Endothelial cell of umbilical vein (primary cell): ENCODE measurements at regions not wholly inside any gene's neighbourhood (a gene's known extent, or its start where the extent isn't known, plus 50 kb on each side); places are given as distances from the start of the nearest gene placed in this dataset.

ENCODE experiments used
- BruUV-seq: library from RNA; stranded (reverse); fragments of 400-500 nt; replicated peaks from 2 replicates; lab custom pipeline; 2021; lab: Mats Ljungman, UMichigan
- CTCF ChIA-PET: fragments of 300-600, 350-600 bp; sonication (Branson Sonifier 250); formaldehyde crosslinking; loops from one replicate; lab custom pipeline; 2021; ENCODE audit warnings: antibody characterized with exemption, inconsistent platforms; lab: Charles Lee
- POLR2A ChIA-PET: fragments of 300-600, 350-600 bp; sonication (Branson Sonifier 250); formaldehyde crosslinking; loops from one replicate; lab custom pipeline; 2021; ENCODE audit warnings: antibody characterized with exemption, inconsistent platforms; lab: Charles Lee
- DNase-seq: peaks from one replicate; pipeline ENCODE4 v3.0.0-alpha.2; 2011; ENCODE audit warnings: low read depth, low spot score
- FAIRE-seq: peaks from 2 replicates; lab custom pipeline; 2011; peaks lifted over from hg19 to GRCh38; lab: Jason Lieb, UNC
- H2AFZ ChIP-seq: 2 replicates; pipeline ENCODE4 v1.6.0; 2012; ENCODE audit warnings: low read depth, low read length, control low read depth, inconsistent platforms
- H3K27ac ChIP-seq: 2 replicates; pipeline ENCODE4 v1.5.1; 2011; ENCODE audit warnings: low read depth, mild to moderate bottlenecking, control low read depth, low read length, moderate library complexity; ENCODE audit not compliant: insufficient read depth
- H3K27me3 ChIP-seq, 2 experiments: 2 replicates each; pipeline versions ENCODE4 v1.6.0 to v1.6.1; 2011; ENCODE audit warnings: low read length in 2 of 2, mixed read lengths in 1 of 2; ENCODE audit not compliant: control insufficient read depth in 2 of 2, insufficient read depth in 2 of 2
- H3K36me3 ChIP-seq, 2 experiments: 2 replicates in 1 of 2; 3 replicates in 1 of 2; pipeline ENCODE4 v1.5.1; 2011; ENCODE audit warnings: low read length in 2 of 2, mild to moderate bottlenecking in 1 of 2, moderate library complexity in 1 of 2; ENCODE audit not compliant: control insufficient read depth in 2 of 2, insufficient read depth in 2 of 2; ENCODE audit errors: extremely low read depth in 1 of 2
- H3K4me1 ChIP-seq: 3 replicates; pipeline ENCODE4 v1.5.1; 2011; ENCODE audit warnings: mild to moderate bottlenecking, low read length; ENCODE audit not compliant: control insufficient read depth, insufficient read depth; ENCODE audit errors: extremely low read depth
- H3K4me2 ChIP-seq: 2 replicates; pipeline ENCODE4 v1.6.1; 2011; ENCODE audit warnings: low read length, control low read depth, mixed read lengths; ENCODE audit not compliant: insufficient read depth
- H3K4me3 ChIP-seq, 3 experiments: fragments of 200-600 bp in 1 of 3; sonication (generic), shearing (Covaris generic) in 1 of 3; replicated peaks in 1 of 3; 2 replicates each; pipeline ENCODE4 v1.5.1; 2011 to 2016; ENCODE audit warnings: control low read depth in 3 of 3, low read length in 3 of 3, mild to moderate bottlenecking in 2 of 3, inconsistent platforms in 1 of 3, low read depth in 1 of 3, moderate library complexity in 1 of 3; ENCODE audit not compliant: insufficient read depth in 1 of 3
- H3K79me2 ChIP-seq: 2 replicates; pipeline ENCODE4 v1.6.0; 2012; ENCODE audit warnings: low read length, inconsistent platforms; ENCODE audit not compliant: control insufficient read depth, insufficient read depth
- H3K9ac ChIP-seq: replicated peaks from 2 replicates; pipeline ENCODE3; 2011; ENCODE audit warnings: low read length, control low read depth; ENCODE audit not compliant: insufficient read depth; ENCODE audit errors: extremely low read depth
- H3K9me1 ChIP-seq: replicated peaks from 3 replicates; pipeline ENCODE4 v1.6.0; 2011; ENCODE audit warnings: mild to moderate bottlenecking, low read length; ENCODE audit not compliant: control insufficient read depth, insufficient read depth; ENCODE audit errors: extremely low read depth
- H3K9me3 ChIP-seq: replicated peaks from 2 replicates; pipeline ENCODE4 v1.5.1; 2012; ENCODE audit warnings: low read length, inconsistent platforms; ENCODE audit not compliant: control insufficient read depth, insufficient read depth
- H4K20me1 ChIP-seq: replicated peaks from 2 replicates; pipeline ENCODE3; 2011; ENCODE audit warnings: mild to moderate bottlenecking, low read length; ENCODE audit not compliant: control insufficient read depth, insufficient read depth; ENCODE audit errors: extremely low read depth
- EZH2 ChIP-seq: IDR thresholded peaks from 2 replicates; pipeline ENCODE4 v1.6.1; 2012; ENCODE audit warnings: borderline replicate concordance, low read depth, mild to moderate bottlenecking, moderate library complexity, low read length, inconsistent platforms; ENCODE audit not compliant: severe bottlenecking
- JUN ChIP-seq: IDR thresholded peaks from 2 replicates; pipeline ENCODE4 v1.6.1; 2011; ENCODE audit warnings: borderline replicate concordance, low read depth; ENCODE audit not compliant: insufficient read length, insufficient read depth
- POLR2A ChIP-seq: IDR thresholded peaks from 2 replicates; pipeline ENCODE4 v1.6.1; 2012; ENCODE audit warnings: low read depth, mild to moderate bottlenecking, control low read depth, low read length
- POLR2AphosphoS5 ChIP-seq: IDR thresholded peaks from 2 replicates; pipeline ENCODE4 v1.6.1; 2012; ENCODE audit warnings: low read depth, mild to moderate bottlenecking, control low read depth, low read length, moderate library complexity; ENCODE audit not compliant: insufficient read depth
- dilution Hi-C: fragments of 300-500 bp; cut with MboI; formaldehyde crosslinking; loops from one replicate; pipeline ENCODE4 v1.15.0; 2019; ENCODE audit warnings: low sequenced_read_pairs; ENCODE audit not compliant: extremely low pct_ligation_motif_present
- intact Hi-C: fragments of 100-400 bp; cut with micrococcal nuclease; formaldehyde crosslinking; loops from one replicate; pipeline ENCODE4 v1.10.0; 2022
- TF ChIP-seq, protein P1 (sequence below), 2 donors: IDR thresholded peaks; 1 replicate in 1 of 2; 2 replicates in 1 of 2; pipeline ENCODE4 v1.5.1; 2011; ENCODE audit warnings: low read length in 2 of 2, mild to moderate bottlenecking in 2 of 2, moderate library complexity in 2 of 2, control low read depth in 1 of 2, inconsistent platforms in 1 of 2, low read depth in 1 of 2; ENCODE audit not compliant: insufficient read depth in 1 of 2; ENCODE audit errors: extremely low read depth in 1 of 2
- TF ChIP-seq, protein P2 (sequence below): IDR thresholded peaks from 2 replicates; pipeline ENCODE4 v1.6.1; 2011; ENCODE audit not compliant: insufficient read depth, insufficient read length

DNA sequence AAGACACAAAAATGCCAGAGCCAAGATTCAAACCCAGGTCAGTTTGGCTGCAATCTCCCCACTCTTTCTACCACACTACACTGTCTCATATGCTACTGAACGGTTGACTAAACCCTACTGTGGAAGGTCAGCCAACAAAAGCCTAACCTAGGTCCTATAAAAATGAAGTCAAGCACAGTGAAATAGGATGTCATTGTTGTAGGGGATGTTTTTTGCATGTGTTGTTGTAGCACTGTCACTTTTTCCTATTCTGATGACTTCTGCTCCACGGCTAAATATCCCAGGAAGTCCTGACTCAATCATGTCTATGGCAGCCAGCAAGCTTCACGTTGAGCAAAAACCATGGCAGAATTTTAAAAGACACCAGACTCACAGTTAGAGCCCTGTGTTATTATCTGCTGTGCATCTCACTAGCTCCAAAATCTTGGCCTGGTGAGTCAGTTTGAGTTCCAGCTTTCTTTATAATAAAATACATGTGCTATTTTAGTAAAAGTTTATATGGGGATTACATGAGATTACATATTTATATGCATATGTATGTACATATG, 322.1 kb upstream of the NT5E start:
- CTCF ChIA-PET: interaction anchor here (0.7 to 4.6 kb wide), 10 partner anchors 9 to 900 kb away, joined by 3 to 36 read pairs (median 6); partner anchors contain the start of gene CEP162
- H3K4me2 ChIP-seq: no peak overlapping the region
- H4K20me1 ChIP-seq: no peaks in the 10 kb centered on the region
- no peaks in the 10 kb centered on the region for H3K9me1 ChIP-seq
- no peak overlapping the region for H3K27ac ChIP-seq
- H3K9me3 ChIP-seq: no peaks in the 10 kb centered on the region
- POLR2A ChIA-PET: no interaction called here
- H3K4me1 ChIP-seq: no peaks in the 10 kb centered on the region
- H2AFZ ChIP-seq: no peak overlapping the region
- H3K9ac ChIP-seq: no peak overlapping the region
- TF ChIP-seq EZH2 (no peak), POLR2A (no peak), JUN (no peak), POLR2AphosphoS5 (no peak)
- TF ChIP-seq, protein P1, sequence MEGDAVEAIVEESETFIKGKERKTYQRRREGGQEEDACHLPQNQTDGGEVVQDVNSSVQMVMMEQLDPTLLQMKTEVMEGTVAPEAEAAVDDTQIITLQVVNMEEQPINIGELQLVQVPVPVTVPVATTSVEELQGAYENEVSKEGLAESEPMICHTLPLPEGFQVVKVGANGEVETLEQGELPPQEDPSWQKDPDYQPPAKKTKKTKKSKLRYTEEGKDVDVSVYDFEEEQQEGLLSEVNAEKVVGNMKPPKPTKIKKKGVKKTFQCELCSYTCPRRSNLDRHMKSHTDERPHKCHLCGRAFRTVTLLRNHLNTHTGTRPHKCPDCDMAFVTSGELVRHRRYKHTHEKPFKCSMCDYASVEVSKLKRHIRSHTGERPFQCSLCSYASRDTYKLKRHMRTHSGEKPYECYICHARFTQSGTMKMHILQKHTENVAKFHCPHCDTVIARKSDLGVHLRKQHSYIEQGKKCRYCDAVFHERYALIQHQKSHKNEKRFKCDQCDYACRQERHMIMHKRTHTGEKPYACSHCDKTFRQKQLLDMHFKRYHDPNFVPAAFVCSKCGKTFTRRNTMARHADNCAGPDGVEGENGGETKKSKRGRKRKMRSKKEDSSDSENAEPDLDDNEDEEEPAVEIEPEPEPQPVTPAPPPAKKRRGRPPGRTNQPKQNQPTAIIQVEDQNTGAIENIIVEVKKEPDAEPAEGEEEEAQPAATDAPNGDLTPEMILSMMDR (IDR thresholded peaks at IDR 0.05; ENCODE audit: extremely low read depth in 1 of 2, insufficient read depth in 1 of 2, low read depth in 1 of 2, low read length in 2 of 2): no peak
- TF ChIP-seq, protein P2, sequence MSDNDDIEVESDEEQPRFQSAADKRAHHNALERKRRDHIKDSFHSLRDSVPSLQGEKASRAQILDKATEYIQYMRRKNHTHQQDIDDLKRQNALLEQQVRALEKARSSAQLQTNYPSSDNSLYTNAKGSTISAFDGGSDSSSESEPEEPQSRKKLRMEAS: no peak
- FAIRE-seq (no peak), DNase-seq (peak; percentile 4)
- intact Hi-C loops: loop anchor here (1.0 to 5.0 kb wide), 8 partner anchors 112 to 1245 kb away; partner anchors contain the start of gene TBX18
- H3K79me2 ChIP-seq: no peaks in the 10 kb centered on the region
- peaks cover 10 to 14% of the 10 kb centered on the region in 2 experiments for H3K27me3 ChIP-seq
- dilution Hi-C loops: no loop called here
- H3K4me3 ChIP-seq: no peak overlapping the region
- BruUV-seq: no TSS peak
- no peaks in the 10 kb centered on the region for H3K36me3 ChIP-seq
